HCT116 (cell line): ENCODE measurements at regions not wholly inside any gene's neighbourhood (a gene's known extent, or its start where the extent isn't known, plus 50 kb on each side); places are given as distances from the start of the nearest gene placed in this dataset.

Experiments used
- ATAC-seq: fragments of 200-7000 bp; cut with Tn5 transposase; 2 replicates; pipeline ENCODE4 v1.9.1; 2020; ENCODE audit warnings: mild to moderate bottlenecking, moderate library complexity
- BruUV-seq: library from RNA; stranded (reverse); fragments of 400-500 nt; replicated peaks from 2 replicates; lab custom pipeline; 2021; lab: Mats Ljungman, UMichigan
- CTCF ChIA-PET: fragments of 300-600 bp; sonication (Branson Sonifier 250); formaldehyde crosslinking; loops from one replicate; lab custom pipeline; 2021; ENCODE audit warnings: antibody characterized with exemption; lab: Charles Lee
- POLR2A ChIA-PET: fragments of 300-600, 350-600 bp; sonication (Branson Sonifier 250); formaldehyde crosslinking; loops from one replicate; lab custom pipeline; 2021; ENCODE audit warnings: antibody characterized with exemption; lab: Charles Lee
- RAD21 ChIA-PET, 2 experiments: fragments of 300-600 bp; sonication (Branson Sonifier 250); formaldehyde crosslinking; loops; one replicate each; lab custom pipeline; 2023; ENCODE audit warnings: low total read pairs in 2 of 2; ENCODE audit not compliant: uncharacterized antibody in 2 of 2, unreplicated experiment in 2 of 2, low non-redundant PET in 1 of 2; lab: Charles Lee
- DNase-seq: peaks from one replicate; pipeline ENCODE4 v3.0.0-alpha.2; 2010; ENCODE audit warnings: low read depth, low spot score
- H2AFZ ChIP-seq: fragments of 200-600 bp; shearing (Covaris generic), sonication (generic); 2 replicates; pipeline ENCODE4 v1.6.1; 2017; ENCODE audit warnings: low read depth, mixed run types, mixed read lengths, antibody characterized with exemption, low read length; ENCODE audit not compliant: poor library complexity, severe bottlenecking
- H3K27ac ChIP-seq: 2 replicates; pipeline ENCODE4 v1.5.1; 2012; ENCODE audit warnings: low read depth, low read length
- H3K27me3 ChIP-seq: fragments of 200-600 bp; sonication (generic); 2 replicates; pipeline ENCODE4 v1.6.1; 2016; ENCODE audit warnings: mixed run types, low read length, mixed read lengths; ENCODE audit not compliant: insufficient read depth
- H3K36me3 ChIP-seq, 2 experiments: fragments of 200-500 bp in 1 of 2; fragments of 200-600 bp in 1 of 2; sonication (Bioruptor generic) in 1 of 2; sonication (generic) in 1 of 2; 2 replicates each; pipeline versions ENCODE4 v1.5.1 to v1.6.1; 2014 to 2016; ENCODE audit warnings: low read length in 2 of 2, inconsistent platforms in 1 of 2, mixed read lengths in 1 of 2, mixed run types in 1 of 2; ENCODE audit not compliant: insufficient read depth in 2 of 2, control insufficient read depth in 1 of 2
- H3K4me1 ChIP-seq, 2 experiments: fragments of 200-600 bp in 1 of 2; sonication (generic) in 1 of 2; 2 replicates each; pipeline versions ENCODE4 v1.5.1 to v1.6.1; 2012 to 2017; ENCODE audit warnings: low read length in 2 of 2, inconsistent platforms in 1 of 2, mild to moderate bottlenecking in 1 of 2, mixed read lengths in 1 of 2, mixed run types in 1 of 2, moderate library complexity in 1 of 2; ENCODE audit not compliant: insufficient read depth in 2 of 2, control insufficient read depth in 1 of 2
- H3K4me2 ChIP-seq: fragments of 200-600 bp; sonication (generic); 2 replicates; pipeline ENCODE4 v1.6.1; 2017; ENCODE audit warnings: mixed run types, low read length, mixed read lengths
- H3K4me3 ChIP-seq, 2 experiments: fragments of 200-600 bp in 1 of 2; sonication (generic) in 1 of 2; replicated peaks in 1 of 2; 2 replicates each; pipeline ENCODE4 v1.5.1; 2011 to 2016; ENCODE audit warnings: low read length in 2 of 2, control low read depth in 1 of 2, low read depth in 1 of 2, mild to moderate bottlenecking in 1 of 2, mixed read lengths in 1 of 2, mixed run types in 1 of 2
- H3K79me2 ChIP-seq: fragments of 200-600 bp; sonication (generic); 2 replicates; pipeline ENCODE4 v1.6.1; 2017; ENCODE audit warnings: mild to moderate bottlenecking, mixed run types, low read length, moderate library complexity, mixed read lengths; ENCODE audit not compliant: insufficient read depth
- H3K9ac ChIP-seq: fragments of 200-600 bp; sonication (generic); 2 replicates; pipeline ENCODE4 v1.6.1; 2016; ENCODE audit warnings: low read length, mixed read lengths
- H3K9me2 ChIP-seq: fragments of 200-600 bp; sonication (generic), shearing (Covaris generic); 2 replicates; pipeline ENCODE4 v1.6.1; 2017; ENCODE audit warnings: mixed run types, mild to moderate bottlenecking, moderate library complexity; ENCODE audit not compliant: insufficient read depth
- H3K9me3 ChIP-seq, 2 experiments: fragments of 200-500 bp in 1 of 2; fragments of 200-600 bp in 1 of 2; sonication (Bioruptor generic) in 1 of 2; sonication (generic) in 1 of 2; 2 replicates each; pipeline ENCODE4 v1.6.1; 2014 to 2017; ENCODE audit warnings: low read length in 2 of 2, mixed read lengths in 2 of 2, inconsistent platforms in 1 of 2, low read depth in 1 of 2, mild to moderate bottlenecking in 1 of 2, mixed run types in 1 of 2, moderate library complexity in 1 of 2; ENCODE audit not compliant: control insufficient read depth in 1 of 2, insufficient read depth in 1 of 2
- H4K20me1 ChIP-seq: fragments of 200-600 bp; sonication (generic), shearing (Covaris generic); 2 replicates; pipeline ENCODE4 v1.6.1; 2017; ENCODE audit warnings: mixed run types, mild to moderate bottlenecking, moderate library complexity; ENCODE audit not compliant: insufficient read depth
- CTCF ChIP-seq, 3 experiments: fragments of 200-600 bp in 1 of 3; sonication (generic) in 1 of 3; IDR thresholded peaks in 2 of 3; conservative IDR thresholded peaks in 1 of 3; 2 replicates each; pipeline ENCODE4 v1.5.1; 2012 to 2017; ENCODE audit warnings: low read depth in 2 of 3, low read length in 2 of 3, antibody characterized with exemption in 1 of 3, borderline replicate concordance in 1 of 3, control low read depth in 1 of 3, mild to moderate bottlenecking in 1 of 3, mixed read lengths in 1 of 3, mixed run types in 1 of 3, moderate library complexity in 1 of 3; ENCODE audit not compliant: insufficient read depth in 1 of 3
- RAD21 ChIP-seq: IDR thresholded peaks from 2 replicates; pipeline ENCODE4 v1.6.1; 2012; ENCODE audit warnings: low read depth, mild to moderate bottlenecking
- SIN3A ChIP-seq: IDR thresholded peaks from 2 replicates; pipeline ENCODE4 v1.6.1; 2012; ENCODE audit warnings: low read depth
- YY1 ChIP-seq: IDR thresholded peaks from 2 replicates; pipeline ENCODE4 v1.6.1; 2011; ENCODE audit warnings: low read length, low read depth, moderate library complexity, mild to moderate bottlenecking; ENCODE audit not compliant: insufficient replicate concordance; ENCODE audit errors: extremely low read depth
- intact Hi-C: fragments of 100-400 bp; cut with micrococcal nuclease; formaldehyde crosslinking; loops from 2 replicates; pipeline ENCODE4 v1.10.0; 2022

GRCh38 chr16:47999595-47999994 lies 156.2 kb downstream of the ABCC12 start:
- H4K20me1 ChIP-seq: no peaks in the 10 kb centered on the region
- H3K9me3 ChIP-seq: no peaks in the 10 kb centered on the region
- no peak overlapping the region for H2AFZ ChIP-seq
- CTCF ChIA-PET: no interaction called here
- peaks cover 11% of the 10 kb centered on the region; the same call in 1 of the 2 replicates for H3K27me3 ChIP-seq
- H3K4me1 ChIP-seq: no peaks in the 10 kb centered on the region
- no TSS peak for BruUV-seq
- POLR2A ChIA-PET: no interaction called here
- no peak overlapping the region for H3K4me2 ChIP-seq
- TF ChIP-seq YY1: no peak
- TF ChIP-seq, all 23 proteins: peak for 0
- Histone ChIP-seq H3K4me3 (no peak overlapping the region), H3K27ac (no peak overlapping the region), H3K9ac (no peak overlapping the region), H3K9me2 (no peaks in the 10 kb centered on the region), H3K36me3 (no peaks in the 10 kb centered on the region), H3K79me2 (no peaks in the 10 kb centered on the region)
- no peak for DNase-seq
- RAD21 ChIA-PET: no interaction called here
- ATAC-seq: no peak
- intact Hi-C loops: no loop called here

- no peaks in the 10 kb centered on the region for H3K9me2 ChIP-seq
- TF ChIP-seq RAD21 (no peak), SIN3A (no peak), CTCF (IDR thresholded peaks at IDR 0.05 in 2 of 3, conservative IDR thresholded peaks at IDR 0.05 in 1 of 3; ENCODE audit: borderline replicate concordance in 1 of 3, insufficient read depth in 1 of 3, low read depth in 2 of 3, low read length in 2 of 3) (peak in 2 of 3 experiments; percentile 22 to 28; a peak in 2 of 6 replicates)
- no peak overlapping the region for H3K4me2 ChIP-seq
- no peaks in the 10 kb centered on the region for H3K4me1 ChIP-seq
- no peaks in the 10 kb centered on the region for H3K36me3 ChIP-seq
- peaks cover 5% of the 10 kb centered on the region; the same call in 1 of the 2 replicates for H3K27me3 ChIP-seq
- no peak overlapping the region for H3K4me3 ChIP-seq
- H4K20me1 ChIP-seq: no peaks in the 10 kb centered on the region
- ChIA-PET POLR2A (no interaction called here), RAD21 (no interaction called here), CTCF (no interaction called here)
- intact Hi-C loops: no loop called here
- H2AFZ ChIP-seq: no peak overlapping the region
- peak; percentile 42; the same call in 1 of the 2 replicates for ATAC-seq
- H3K27ac ChIP-seq: no peak overlapping the region
- H3K9me3 ChIP-seq: no peaks in the 10 kb centered on the region; a peak in 1 of 4 replicates
- DNase-seq: no peak
- BruUV-seq: no TSS peak
- no peaks in the 10 kb centered on the region for H3K79me2 ChIP-seq
- H3K9ac ChIP-seq: no peak overlapping the region
Observed at GRCh38 chr16:47995354-47995753, 160.4 kb downstream of the ABCC12 start.
